T-helper 17 cell (primary cell): ENCODE measurements at regions not wholly inside any gene's neighbourhood (a gene's known extent, or its start where the extent isn't known, plus 50 kb on each side); places are given as distances from the start of the nearest gene placed in this dataset.

Experiments used
- ATAC-seq: fragments of 150-1000 bp; cut with Tn5 transposase; 2 replicates; pipeline ENCODE4 v1.10.0; 2021; ENCODE audit warnings: mild to moderate bottlenecking, moderate library complexity
- DNase-seq, 3 donors: peaks; one replicate each; pipeline versions ENCODE4 v3.0.0 to v3.0.0-alpha.2; 2020 to 2021
- H3K9me3 ChIP-seq: one replicate; pipeline ENCODE4 v1.7.0; 2013; ENCODE audit warnings: low read length, mild to moderate bottlenecking; ENCODE audit not compliant: control insufficient read depth, poor library complexity, severe bottlenecking
- H3K27ac Mint-ChIP-seq: one replicate; pipeline ENCODE4 v1.8.0; 2022; ENCODE audit warnings: mild to moderate bottlenecking, moderate library complexity, mixed read lengths
- H3K27me3 Mint-ChIP-seq: one replicate; pipeline ENCODE4 v1.8.0; 2022; ENCODE audit warnings: mixed read lengths
- H3K36me3 Mint-ChIP-seq: one replicate; pipeline ENCODE4 v1.8.0; 2022; ENCODE audit warnings: low read depth, mixed read lengths
- H3K4me1 Mint-ChIP-seq: one replicate; pipeline ENCODE4 v1.8.0; 2022; ENCODE audit warnings: mild to moderate bottlenecking, mixed read lengths
- H3K4me3 Mint-ChIP-seq: one replicate; pipeline ENCODE4 v1.8.0; 2022; ENCODE audit warnings: mild to moderate bottlenecking, moderate library complexity, mixed read lengths

GRCh38 chr2:43033466-43034241 lies 192.8 kb downstream of the ZFP36L2 start:
- H3K27me3 Mint-ChIP-seq: no peaks in the 10 kb centered on the region
- peaks cover 2% of the 10 kb centered on the region for H3K36me3 Mint-ChIP-seq
- no peak overlapping the region for H3K27ac Mint-ChIP-seq
- DNase-seq (no peak), ATAC-seq (no peak)
- no peaks in the 10 kb centered on the region for H3K9me3 ChIP-seq
- H3K4me3 Mint-ChIP-seq: no peak overlapping the region
- peaks cover 16% of the 10 kb centered on the region for H3K4me1 Mint-ChIP-seq

- DNase-seq (no peak), ATAC-seq (no peak)
- Mint-ChIP-seq H3K4me3 (no peak overlapping the region), H3K4me1 (peaks cover 16% of the 10 kb centered on the region), H3K36me3 (peaks cover 2% of the 10 kb centered on the region), H3K27me3 (peaks cover 4% of the 10 kb centered on the region), H3K27ac (peak overlapping the region; percentile 68)
- H3K9me3 ChIP-seq: no peaks in the 10 kb centered on the region
Measured at GRCh38 chr2:43033016-43033270, 193.5 kb downstream of the ZFP36L2 start.

GRCh38 chr2:43032213-43033015 lies 194.0 kb downstream of the ZFP36L2 start:
- Mint-ChIP-seq H3K4me1 (peaks cover 16% of the 10 kb centered on the region), H3K27me3 (peaks cover 4% of the 10 kb centered on the region), H3K27ac (peak overlapping the region; percentile 68), H3K36me3 (peaks cover 2% of the 10 kb centered on the region), H3K4me3 (no peak overlapping the region)
- DNase-seq: no peak
- ATAC-seq: no peak
- H3K9me3 ChIP-seq: no peaks in the 10 kb centered on the region

- H3K4me1 Mint-ChIP-seq: peaks cover 16% of the 10 kb centered on the region
- H3K9me3 ChIP-seq: no peaks in the 10 kb centered on the region
- DNase-seq (no peak), ATAC-seq (no peak)
- H3K36me3 Mint-ChIP-seq: peaks cover 2% of the 10 kb centered on the region
- H3K27me3 Mint-ChIP-seq: peaks cover 4% of the 10 kb centered on the region
- peak overlapping the region; percentile 68 for H3K27ac Mint-ChIP-seq
- no peak overlapping the region for H3K4me3 Mint-ChIP-seq
Measured at GRCh38 chr2:43031471-43032212, 194.8 kb downstream of the ZFP36L2 start.

GRCh38 chr2:43030551-43031307 lies 195.7 kb downstream of the ZFP36L2 start:
- H3K4me1 Mint-ChIP-seq: peaks cover 16% of the 10 kb centered on the region
- DNase-seq (no peak), ATAC-seq (no peak)
- peak overlapping the region; percentile 8 for H3K27ac Mint-ChIP-seq
- H3K27me3 Mint-ChIP-seq: peaks cover 4% of the 10 kb centered on the region
- no peaks in the 10 kb centered on the region for H3K9me3 ChIP-seq
- H3K4me3 Mint-ChIP-seq: no peak overlapping the region
- peaks cover 2% of the 10 kb centered on the region for H3K36me3 Mint-ChIP-seq

- H3K9me3 ChIP-seq: no peaks in the 10 kb centered on the region
- H3K27me3 Mint-ChIP-seq: peaks cover 4% of the 10 kb centered on the region
- no peak overlapping the region for H3K27ac Mint-ChIP-seq
- no peak for DNase-seq
- H3K4me1 Mint-ChIP-seq: peaks cover 20% of the 10 kb centered on the region
- no peak overlapping the region for H3K4me3 Mint-ChIP-seq
- ATAC-seq: no peak
- H3K36me3 Mint-ChIP-seq: peaks cover 2% of the 10 kb centered on the region
Measured at GRCh38 chr2:43029186-43029585, 197.2 kb downstream of the ZFP36L2 start.

- Mint-ChIP-seq H3K27ac (no peak overlapping the region), H3K36me3 (peaks cover 2% of the 10 kb centered on the region), H3K27me3 (peaks cover 4% of the 10 kb centered on the region), H3K4me3 (no peak overlapping the region), H3K4me1 (peaks cover 14% of the 10 kb centered on the region)
- no peaks in the 10 kb centered on the region for H3K9me3 ChIP-seq
- DNase-seq (no peak), ATAC-seq (no peak)
Measured at GRCh38 chr2:43028188-43028587, 198.2 kb downstream of the ZFP36L2 start.

GRCh38 chr2:43027097-43027873 lies 199.1 kb downstream of the ZFP36L2 start:
- no peak for ATAC-seq
- H3K4me1 Mint-ChIP-seq: peaks cover 8% of the 10 kb centered on the region
- peaks cover 4% of the 10 kb centered on the region for H3K36me3 Mint-ChIP-seq
- no peak for DNase-seq
- no peak overlapping the region for H3K4me3 Mint-ChIP-seq
- no peaks in the 10 kb centered on the region for H3K9me3 ChIP-seq
- no peak overlapping the region for H3K27ac Mint-ChIP-seq
- H3K27me3 Mint-ChIP-seq: peaks cover 4% of the 10 kb centered on the region

GRCh38 chr2:43026426-43027096 lies 199.8 kb downstream of the ZFP36L2 start:
- ATAC-seq: no peak
- Mint-ChIP-seq H3K36me3 (peaks cover 4% of the 10 kb centered on the region), H3K27ac (peak overlapping the region; percentile 62), H3K4me3 (no peak overlapping the region), H3K27me3 (peaks cover 4% of the 10 kb centered on the region), H3K4me1 (peaks cover 7% of the 10 kb centered on the region)
- H3K9me3 ChIP-seq: no peaks in the 10 kb centered on the region
- no peak for DNase-seq

GRCh38 chr2:43025709-43026295 lies 200.6 kb downstream of the ZFP36L2 start:
- Mint-ChIP-seq H3K4me1 (peaks cover 7% of the 10 kb centered on the region), H3K27me3 (peaks cover 4% of the 10 kb centered on the region), H3K4me3 (no peak overlapping the region), H3K36me3 (peaks cover 4% of the 10 kb centered on the region), H3K27ac (no peak overlapping the region)
- no peaks in the 10 kb centered on the region for H3K9me3 ChIP-seq
- no peak for DNase-seq
- no peak for ATAC-seq

GRCh38 chr2:43024515-43025011 lies 201.8 kb downstream of the ZFP36L2 start:
- Mint-ChIP-seq H3K36me3 (peaks cover 2% of the 10 kb centered on the region), H3K4me3 (no peak overlapping the region), H3K4me1 (peaks cover 4% of the 10 kb centered on the region), H3K27me3 (peaks cover 4% of the 10 kb centered on the region), H3K27ac (no peak overlapping the region)
- ATAC-seq (no peak), DNase-seq (no peak)
- no peaks in the 10 kb centered on the region for H3K9me3 ChIP-seq
